ENCODE measurements at regions not wholly inside any gene's neighbourhood (a gene's known extent, or its start where the extent isn't known, plus 50 kb on each side); places are given as distances from the start of the nearest gene placed in this dataset.
"Not testable (repeated sequence)": the region's sequence is repeated elsewhere in the genome, so short reads cannot be mapped to it uniquely, and the experiment has no call there.

DNA sequence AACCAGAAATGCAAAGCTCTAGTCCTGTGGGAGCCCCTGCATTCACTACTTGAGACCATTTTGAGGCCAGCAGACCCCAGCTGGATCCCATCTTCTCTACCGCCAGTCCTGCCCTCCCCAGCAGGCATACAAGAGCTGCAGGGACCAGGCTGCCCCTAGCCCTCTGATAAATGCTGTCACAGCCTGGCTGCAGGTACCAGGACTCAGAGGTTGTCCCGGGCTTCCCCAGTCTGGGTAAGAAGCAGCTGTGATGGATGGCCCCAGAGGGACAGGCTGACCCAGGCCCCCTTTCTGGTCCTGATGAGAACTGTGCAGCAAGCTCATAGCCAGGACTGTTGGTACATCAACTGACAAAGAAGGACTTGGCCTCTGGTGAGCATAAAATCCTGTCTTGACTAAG is 132.9 kb upstream of the APCDD1 start:
- DNase-seq (ENCODE audit: low spot score in 2 of 2) (no peak), FAIRE-seq (no peak)

DNA sequence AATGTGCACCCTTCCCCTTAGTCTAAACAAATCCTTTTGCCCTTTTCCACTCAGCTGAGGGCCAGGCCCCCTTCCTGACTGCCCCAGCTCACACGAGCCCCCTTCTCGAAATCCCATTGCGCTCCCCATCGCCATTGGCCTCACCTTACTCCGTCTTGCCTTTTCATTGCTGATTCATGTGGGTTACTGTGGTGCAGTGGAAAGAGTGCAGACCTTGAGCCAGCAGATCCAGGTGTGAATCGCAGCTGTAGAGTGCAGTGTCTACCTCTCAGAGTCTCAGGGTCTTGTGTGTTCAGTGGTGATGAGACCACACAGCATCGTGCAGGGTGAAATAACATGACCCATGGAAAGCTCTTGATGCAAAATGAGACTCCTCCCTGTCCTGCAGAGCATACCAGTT is 132.4 kb upstream of the APCDD1 start:
- no peak for DNase-seq (ENCODE audit: low spot score in 2 of 2)
- FAIRE-seq: no peak

GRCh38 chr18:10322435-10322834 is 132.0 kb upstream of the APCDD1 start:
- DNase-seq (ENCODE audit: low spot score in 2 of 2): no peak

DNA sequence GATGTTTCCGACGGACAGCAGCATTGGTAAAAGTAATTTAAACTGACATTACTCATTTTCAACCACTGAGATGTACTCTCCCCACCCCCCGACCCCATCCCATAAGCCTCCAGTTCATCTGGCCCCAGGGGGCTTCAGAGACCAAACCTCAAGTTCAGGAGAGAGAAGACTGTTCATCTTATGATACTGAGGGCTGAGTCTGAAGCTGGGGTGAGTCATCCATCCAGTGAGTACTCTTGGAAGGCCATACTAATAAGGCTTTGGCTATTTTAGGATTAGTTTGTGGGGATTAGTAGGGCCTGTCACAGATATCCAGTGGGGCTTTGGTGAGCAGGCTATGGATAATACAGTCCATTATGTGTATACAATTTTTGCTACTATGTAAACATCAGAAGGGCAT is 125.3 kb upstream of the APCDD1 start:
- DNase-seq (ENCODE audit: low spot score in 2 of 2) (no peak), FAIRE-seq (no peak)

More at GRCh38 chr18:10322435-10322834, 132.0 kb upstream of the APCDD1 start:
- no peak for FAIRE-seq

- DNase-seq (ENCODE audit: low spot score in 2 of 2) (no peak), FAIRE-seq (no peak)
Measured at GRCh38 chr18:10330428-10330827, 124.0 kb upstream of the APCDD1 start.

GRCh38 chr18:10332452-10332851 is 122.0 kb upstream of the APCDD1 start:
- FAIRE-seq: no peak
- no peak for DNase-seq (ENCODE audit: low spot score in 2 of 2)

DNA sequence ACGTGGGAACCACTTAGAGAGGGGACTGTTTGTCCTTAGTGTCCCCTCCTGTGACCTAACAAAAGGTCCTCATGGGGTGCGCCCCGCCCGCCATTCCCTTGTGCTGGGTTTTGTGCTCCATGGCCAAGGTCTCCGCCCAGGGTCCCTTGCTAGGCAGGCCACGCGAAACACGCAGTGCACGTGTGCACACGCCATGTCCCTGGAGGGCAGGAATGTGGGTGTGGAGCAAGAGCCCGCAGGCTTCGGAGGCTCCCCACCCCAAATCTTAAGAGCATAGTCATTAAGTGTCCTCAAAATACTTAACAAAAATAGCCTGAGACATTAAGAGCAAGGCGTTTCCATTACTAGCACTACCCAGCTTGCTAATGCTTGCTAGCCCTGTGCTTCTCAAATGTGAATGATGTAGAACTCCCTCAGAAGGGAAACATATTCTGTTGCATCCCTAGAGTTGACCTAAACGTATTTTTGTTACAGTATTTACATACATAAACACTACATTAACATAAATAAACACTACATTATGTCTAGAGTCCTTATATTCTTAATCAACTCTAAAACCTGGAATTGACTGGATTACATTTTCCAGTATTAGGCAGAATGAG is 117.6 kb upstream of the APCDD1 start:
- FAIRE-seq (no peak), DNase-seq (ENCODE audit: low spot score in 2 of 2) (no peak)

GRCh38 chr18:10340821-10341220 is 113.6 kb upstream of the APCDD1 start:
- FAIRE-seq: no peak
- DNase-seq (ENCODE audit: low spot score in 2 of 2): no peak

GRCh38 chr18:10343778-10344177 is 110.7 kb upstream of the APCDD1 start:
- FAIRE-seq (no peak), DNase-seq (ENCODE audit: low spot score in 2 of 2) (peak; percentile 26 to 36)

DNA sequence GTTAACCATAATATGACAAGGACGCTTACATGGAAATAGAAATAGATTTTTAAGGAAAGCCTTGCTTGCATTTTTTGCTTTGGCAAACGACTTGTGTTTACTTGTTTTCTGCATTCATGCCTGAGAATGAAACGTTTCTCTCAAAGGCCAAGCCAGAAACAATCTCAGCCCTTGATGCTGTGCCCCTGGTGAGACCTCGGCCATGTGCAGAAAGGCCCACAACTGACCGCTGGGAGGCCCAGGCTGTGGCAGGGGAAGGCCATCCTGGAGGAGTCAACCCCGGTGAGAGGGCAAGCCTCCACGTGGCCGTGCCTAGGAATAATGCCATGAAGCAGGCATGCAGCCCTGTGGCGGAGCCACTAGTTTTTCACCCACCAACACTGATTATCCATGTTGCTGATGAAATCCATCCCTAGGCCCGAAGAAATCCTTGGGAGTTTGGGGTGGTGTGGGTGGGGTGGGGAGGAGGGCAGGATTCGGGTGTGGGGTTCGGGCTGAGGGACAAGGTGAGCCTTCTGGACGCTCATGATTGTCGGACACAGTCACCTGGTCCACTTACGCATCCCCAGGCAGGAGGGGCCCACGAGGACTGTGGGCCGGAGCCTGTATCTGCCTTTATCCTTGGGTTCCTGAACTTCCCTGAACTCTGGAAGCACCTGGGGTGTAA is 107.6 kb upstream of the APCDD1 start:
- DNase-seq (ENCODE audit: low spot score in 2 of 2) (no peak), FAIRE-seq (no peak)

- DNase-seq (ENCODE audit: low spot score in 2 of 2): no peak
- FAIRE-seq: no peak
Measured at GRCh38 chr18:10349561-10349960, 104.9 kb upstream of the APCDD1 start.

DNA sequence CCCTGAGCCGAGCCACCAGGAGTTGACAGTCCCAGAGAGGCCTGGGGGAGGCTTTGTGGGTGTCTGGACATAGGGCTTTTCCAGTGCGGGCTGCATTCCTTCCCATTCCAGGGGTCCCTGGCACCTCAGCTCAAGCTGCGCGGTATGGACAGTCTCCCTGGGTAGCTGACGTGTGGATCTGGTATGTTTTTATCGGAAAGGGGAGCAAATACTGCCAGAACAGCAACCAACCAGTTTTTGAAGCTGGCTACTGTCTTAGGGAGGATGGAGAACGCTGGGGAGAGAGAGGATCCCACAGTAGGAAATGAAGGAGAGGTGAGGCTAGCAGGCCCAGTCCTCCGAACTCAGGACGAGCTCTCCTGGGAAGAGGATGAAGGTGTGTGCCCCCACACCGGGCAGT is 103.8 kb upstream of the APCDD1 start:
- no peak for DNase-seq (ENCODE audit: low spot score in 2 of 2)
- FAIRE-seq: no peak

DNA sequence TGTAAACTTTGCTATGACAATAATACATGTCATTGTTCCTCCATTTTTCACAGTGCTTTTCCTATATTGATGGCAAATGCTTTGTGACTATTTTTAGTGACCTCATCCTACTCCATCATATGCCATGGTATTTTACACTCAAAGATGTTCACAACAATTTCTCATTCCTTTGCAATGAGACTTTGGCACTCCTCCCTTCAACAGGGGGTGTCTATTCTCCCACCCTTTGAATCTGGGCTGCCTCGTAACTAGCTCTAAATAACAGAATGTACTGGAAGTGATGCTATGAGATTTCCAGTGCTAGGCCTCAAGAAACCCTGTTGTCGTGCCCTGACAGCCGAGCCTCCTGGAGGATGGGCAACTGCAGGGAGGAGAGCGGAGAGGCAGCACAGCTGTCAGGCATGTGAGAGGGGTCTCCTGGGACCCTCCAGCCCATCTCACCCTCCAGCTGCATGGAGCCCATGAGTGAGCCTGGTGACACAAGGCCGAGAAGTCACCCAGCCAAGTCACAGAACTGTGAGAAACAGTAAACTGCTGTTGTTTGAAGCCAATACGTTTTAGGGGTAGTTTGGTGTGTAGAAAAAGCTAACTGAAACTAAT is 103.1 kb upstream of the APCDD1 start:
- no peak for FAIRE-seq
- DNase-seq (ENCODE audit: low spot score in 2 of 2): no peak

DNA sequence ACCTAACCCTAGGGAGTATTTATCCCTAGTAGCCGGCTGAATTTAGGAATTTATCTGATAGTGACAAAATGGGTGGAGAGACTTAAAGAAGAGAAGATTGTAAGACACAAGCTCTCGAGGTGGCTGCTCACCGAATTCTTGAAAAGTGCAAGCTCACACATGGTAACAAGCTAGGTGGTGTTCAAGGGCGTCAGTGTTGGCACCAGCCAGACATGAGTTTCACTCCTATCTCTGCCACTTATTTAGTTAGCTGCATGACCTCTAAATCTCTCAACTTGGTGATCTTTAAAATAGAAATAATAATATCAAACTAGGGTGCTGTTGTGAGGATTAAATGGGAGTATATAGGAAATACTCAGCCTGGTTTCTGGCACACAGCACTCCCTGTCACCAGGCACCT is 102.6 kb upstream of the APCDD1 start:
- DNase-seq (ENCODE audit: low spot score in 2 of 2) (no peak), FAIRE-seq (no peak)

DNA sequence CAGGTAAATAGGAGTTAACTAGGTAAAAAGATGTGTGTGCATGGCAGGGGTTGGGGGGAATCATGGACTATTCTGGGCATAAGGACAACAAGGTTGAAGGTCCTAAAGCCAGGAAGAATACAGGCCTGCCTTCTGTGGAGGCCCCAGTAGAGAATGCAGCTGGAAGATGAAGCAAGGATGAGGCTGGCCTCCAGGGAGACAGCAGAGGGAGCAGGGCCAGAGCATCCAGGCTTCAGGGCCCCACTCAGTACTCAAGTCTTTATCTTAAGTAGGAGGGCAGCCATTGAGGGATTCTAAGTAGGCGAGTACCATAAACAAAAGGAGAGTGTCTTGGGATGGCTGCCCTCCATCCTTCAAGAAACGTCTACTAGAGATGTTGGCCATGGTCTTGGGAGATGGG is 101.8 kb upstream of the APCDD1 start:
- no peak for FAIRE-seq
- DNase-seq (ENCODE audit: low spot score in 2 of 2): no peak

- FAIRE-seq (no peak), DNase-seq (ENCODE audit: low spot score in 2 of 2) (no peak)
Measured at GRCh38 chr18:10353791-10354190, 100.6 kb upstream of the APCDD1 start.

- FAIRE-seq: no peak
Measured at GRCh38 chr18:10354241-10354811, 100.1 kb upstream of the APCDD1 start.

GRCh38 chr18:10354890-10355289 is 99.5 kb upstream of the APCDD1 start:
- DNase-seq (ENCODE audit: low spot score in 2 of 2) (no peak), FAIRE-seq (no peak)

More at GRCh38 chr18:10354241-10354811, 100.1 kb upstream of the APCDD1 start:
- DNase-seq (ENCODE audit: low spot score in 2 of 2): peak; percentile 28 to 39

- FAIRE-seq: not testable (repeated sequence)
Measured at GRCh38 chr18:10356999-10357398, 97.4 kb upstream of the APCDD1 start.

DNA sequence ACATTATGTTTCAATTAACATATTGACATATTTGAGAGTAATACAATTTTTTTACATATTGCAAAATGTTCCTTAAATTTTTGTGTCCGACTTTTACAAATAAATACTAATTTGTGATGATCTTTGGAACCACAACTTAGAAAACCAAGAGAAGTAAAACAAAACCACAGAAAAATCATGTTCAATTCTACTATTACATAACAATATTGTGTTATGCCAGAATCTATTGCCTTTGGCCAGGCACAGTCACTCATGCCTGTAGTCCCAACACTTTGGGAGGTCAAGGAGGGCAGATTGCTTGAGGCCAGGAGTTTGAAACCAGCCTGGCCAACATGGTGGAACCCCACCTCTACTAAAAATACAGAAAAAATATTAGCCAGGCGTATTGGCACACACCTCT is 92.8 kb upstream of the APCDD1 start:
- DNase-seq (ENCODE audit: low spot score in 2 of 2) (no peak), FAIRE-seq (no peak)

More at GRCh38 chr18:10356999-10357398, 97.4 kb upstream of the APCDD1 start:
- DNase-seq (ENCODE audit: low spot score in 2 of 2): not testable (repeated sequence)

GRCh38 chr18:10365021-10365500 is 89.4 kb upstream of the APCDD1 start:
- no peak for DNase-seq (ENCODE audit: low spot score in 2 of 2)
- no peak for FAIRE-seq
